ENCODE measurements at regions not wholly inside any gene's neighbourhood (a gene's known extent, or its start where the extent isn't known, plus 50 kb on each side); places are given as distances from the start of the nearest gene placed in this dataset.

DNA sequence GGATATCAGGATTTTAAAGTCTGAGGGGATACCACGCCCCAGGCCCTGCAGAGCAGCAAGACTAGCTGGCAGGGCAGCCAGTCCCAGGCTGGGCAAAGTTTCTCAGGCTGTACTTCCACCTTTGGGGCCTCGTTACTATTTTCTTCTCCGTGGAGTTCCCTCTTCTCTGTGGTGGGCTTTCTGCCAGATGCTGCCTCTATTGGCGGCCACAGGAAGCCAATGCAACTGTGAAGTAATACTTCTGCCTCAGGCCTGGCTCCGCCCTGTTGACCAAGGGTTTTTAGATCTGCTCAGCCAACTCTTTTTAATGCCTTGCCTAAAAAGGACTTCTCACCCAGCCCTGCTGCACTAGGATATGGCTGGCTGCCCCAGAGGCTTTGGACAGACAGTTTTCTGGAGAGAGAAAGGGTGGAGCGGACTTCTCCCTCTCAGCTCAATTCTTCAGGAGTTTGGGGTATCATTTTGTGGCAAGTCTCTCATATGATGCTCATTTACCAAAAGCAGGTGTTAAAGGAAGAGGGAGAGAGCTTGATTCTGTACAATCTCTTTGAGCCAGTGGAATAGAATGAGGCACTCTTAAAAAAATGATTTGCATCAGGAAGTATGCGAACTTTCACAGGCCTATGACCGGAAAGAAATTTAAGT lies 67.4 kb downstream of the HHEX start:
- H2BK5ac ChIP-seq (ENCODE audit: low read depth, low read length, poor library complexity), result no peak overlapping the region
- no peak overlapping the region for H2AFZ ChIP-seq (ENCODE audit: insufficient read depth, low read length, poor library complexity)
- H3K27me3 ChIP-seq (ENCODE audit: insufficient read depth, low read length), result no peaks in the 10 kb centered on the region
- H3K18ac ChIP-seq (ENCODE audit: low read length), result no peak overlapping the region
- H4K91ac ChIP-seq (ENCODE audit: low read depth, low read length), result no peak overlapping the region
- no peaks in the 10 kb centered on the region for H3K79me1 ChIP-seq (ENCODE audit: low read length)
- no peak overlapping the region for H4K8ac ChIP-seq (ENCODE audit: low read depth, low read length)
- DNase-seq, result peak; percentile 9 to 31
- no peak overlapping the region for H3K14ac ChIP-seq (ENCODE audit: low read length)
- H3K4me2 ChIP-seq (ENCODE audit: low read length), result no peak overlapping the region
- H3K4me3 ChIP-seq (ENCODE audit: low read depth, low read length), result no peak overlapping the region
- H3K79me2 ChIP-seq (ENCODE audit: control insufficient read depth, insufficient read depth, low read length, poor library complexity), result no peaks in the 10 kb centered on the region
- H4K12ac ChIP-seq (ENCODE audit: low read depth, low read length), result no peak overlapping the region
- H2BK120ac ChIP-seq (ENCODE audit: insufficient read depth, low read length, poor library complexity), result no peak overlapping the region
- H3K27ac ChIP-seq (ENCODE audit: low read depth, low read length), result no peak overlapping the region
- no peaks in the 10 kb centered on the region for H3K9me3 ChIP-seq (ENCODE audit: insufficient read depth, low read depth, low read length)
- no peak overlapping the region for H3K23ac ChIP-seq (ENCODE audit: low read length)
- no peak overlapping the region for H3K9ac ChIP-seq (ENCODE audit: low read length)
- no peaks in the 10 kb centered on the region for H3K36me3 ChIP-seq (ENCODE audit: control insufficient read depth in 1 of 2, insufficient read depth in 2 of 2, low read length in 2 of 2)
- no peak overlapping the region for H2AK5ac ChIP-seq (ENCODE audit: low read length)
- no peaks in the 10 kb centered on the region for H3K4me1 ChIP-seq (ENCODE audit: control insufficient read depth in 1 of 2, insufficient read depth in 2 of 2, low read length in 2 of 2)
- WGBS (ENCODE audit: extremely low coverage, insufficient coverage, insufficient read length), result no CpG with 5 or more reads among the region's 8 CpGs
- no peak overlapping the region for H2BK12ac ChIP-seq (ENCODE audit: low read length)
- no peak overlapping the region for H3K4ac ChIP-seq (ENCODE audit: low read depth, low read length)

DNA sequence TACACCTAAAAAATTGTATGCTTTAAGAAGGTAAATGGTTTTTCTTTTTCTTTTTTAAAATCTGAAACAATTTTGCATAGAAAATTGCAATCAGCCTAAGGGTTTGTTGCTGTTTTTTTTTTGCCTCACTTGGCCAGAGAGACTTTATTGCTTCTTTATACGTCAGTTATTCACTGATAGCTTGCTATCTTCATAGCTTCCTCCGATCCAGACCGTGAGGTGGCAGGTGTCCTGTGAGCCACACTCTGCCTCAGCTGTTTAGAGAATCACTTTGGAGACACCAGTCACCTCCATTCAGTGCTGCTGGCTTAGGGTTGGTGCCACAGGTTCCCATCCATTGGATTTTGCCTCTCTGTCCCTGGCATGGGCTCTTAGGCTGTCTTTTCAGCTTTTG lies 68.0 kb downstream of the HHEX start:
- Histone ChIP-seq H3K9ac (ENCODE audit: low read length) (no peak overlapping the region), H4K91ac (ENCODE audit: low read depth, low read length) (no peak overlapping the region), H2AFZ (ENCODE audit: insufficient read depth, low read length, poor library complexity) (no peak overlapping the region), H3K4me2 (ENCODE audit: low read length) (no peak overlapping the region), H3K9me3 (ENCODE audit: insufficient read depth, low read depth, low read length) (no peaks in the 10 kb centered on the region), H3K79me2 (ENCODE audit: control insufficient read depth, insufficient read depth, low read length, poor library complexity) (no peaks in the 10 kb centered on the region), H3K14ac (ENCODE audit: low read length) (no peak overlapping the region), H3K23ac (ENCODE audit: low read length) (no peak overlapping the region), H4K12ac (ENCODE audit: low read depth, low read length) (no peak overlapping the region), H4K8ac (ENCODE audit: low read depth, low read length) (no peak overlapping the region), H2BK12ac (ENCODE audit: low read length) (no peak overlapping the region), H3K18ac (ENCODE audit: low read length) (no peak overlapping the region), H3K36me3 (ENCODE audit: control insufficient read depth in 1 of 2, insufficient read depth in 2 of 2, low read length in 2 of 2) (no peaks in the 10 kb centered on the region), H2BK120ac (ENCODE audit: insufficient read depth, low read length, poor library complexity) (no peak overlapping the region), H2BK5ac (ENCODE audit: low read depth, low read length, poor library complexity) (no peak overlapping the region), H3K79me1 (ENCODE audit: low read length) (no peaks in the 10 kb centered on the region), H3K27me3 (ENCODE audit: insufficient read depth, low read length) (no peaks in the 10 kb centered on the region), H3K4me3 (ENCODE audit: low read depth, low read length) (no peak overlapping the region), H3K27ac (ENCODE audit: low read depth, low read length) (no peak overlapping the region), H3K4me1 (ENCODE audit: control insufficient read depth in 1 of 2, insufficient read depth in 2 of 2, low read length in 2 of 2) (no peaks in the 10 kb centered on the region), H3K4ac (ENCODE audit: low read depth, low read length) (no peak overlapping the region), H2AK5ac (ENCODE audit: low read length) (no peak overlapping the region)
- WGBS (ENCODE audit: extremely low coverage, insufficient coverage, insufficient read length), result no CpG with 5 or more reads among the region's 3 CpGs
- DNase-seq, result no peak

DNA sequence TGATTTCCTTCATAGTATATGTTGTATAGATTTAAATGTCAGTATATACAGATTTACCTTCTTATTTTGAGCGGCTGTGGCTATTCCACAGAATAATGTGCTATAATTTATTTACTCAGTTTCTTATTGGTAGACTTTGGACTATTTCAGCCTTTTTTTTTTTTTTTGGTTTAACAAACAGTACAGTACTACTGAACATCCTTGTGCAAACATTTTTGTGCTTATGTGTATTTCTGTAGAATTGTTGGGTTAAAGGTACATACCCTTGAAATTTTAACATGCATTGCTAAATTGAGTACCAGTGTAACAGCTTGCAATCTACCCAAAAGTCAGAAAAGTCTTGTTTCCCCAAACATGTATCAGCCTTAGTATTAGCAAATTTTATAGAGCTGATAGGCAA lies 68.8 kb downstream of the HHEX start:
- Histone ChIP-seq H3K79me1 (ENCODE audit: low read length) (no peaks in the 10 kb centered on the region), H3K36me3 (ENCODE audit: control insufficient read depth in 1 of 2, insufficient read depth in 2 of 2, low read length in 2 of 2) (no peaks in the 10 kb centered on the region), H3K27ac (ENCODE audit: low read depth, low read length) (no peak overlapping the region), H3K4me1 (ENCODE audit: control insufficient read depth in 1 of 2, insufficient read depth in 2 of 2, low read length in 2 of 2) (no peaks in the 10 kb centered on the region), H3K23ac (ENCODE audit: low read length) (no peak overlapping the region), H2BK12ac (ENCODE audit: low read length) (no peak overlapping the region), H4K12ac (ENCODE audit: low read depth, low read length) (no peak overlapping the region), H3K27me3 (ENCODE audit: insufficient read depth, low read length) (no peaks in the 10 kb centered on the region), H3K9me3 (ENCODE audit: insufficient read depth, low read depth, low read length) (no peaks in the 10 kb centered on the region), H2BK5ac (ENCODE audit: low read depth, low read length, poor library complexity) (no peak overlapping the region), H3K4ac (ENCODE audit: low read depth, low read length) (no peak overlapping the region), H2AFZ (ENCODE audit: insufficient read depth, low read length, poor library complexity) (no peak overlapping the region), H3K9ac (ENCODE audit: low read length) (no peak overlapping the region), H3K14ac (ENCODE audit: low read length) (no peak overlapping the region), H2BK120ac (ENCODE audit: insufficient read depth, low read length, poor library complexity) (no peak overlapping the region), H3K18ac (ENCODE audit: low read length) (no peak overlapping the region), H4K8ac (ENCODE audit: low read depth, low read length) (no peak overlapping the region), H2AK5ac (ENCODE audit: low read length) (no peak overlapping the region), H3K79me2 (ENCODE audit: control insufficient read depth, insufficient read depth, low read length, poor library complexity) (no peaks in the 10 kb centered on the region), H3K4me2 (ENCODE audit: low read length) (no peak overlapping the region), H4K91ac (ENCODE audit: low read depth, low read length) (no peak overlapping the region), H3K4me3 (ENCODE audit: low read depth, low read length) (no peak overlapping the region)
- WGBS (ENCODE audit: extremely low coverage, insufficient coverage, insufficient read length), result no CpG with 5 or more reads among the region's 1 CpG
- no peak for DNase-seq

DNA sequence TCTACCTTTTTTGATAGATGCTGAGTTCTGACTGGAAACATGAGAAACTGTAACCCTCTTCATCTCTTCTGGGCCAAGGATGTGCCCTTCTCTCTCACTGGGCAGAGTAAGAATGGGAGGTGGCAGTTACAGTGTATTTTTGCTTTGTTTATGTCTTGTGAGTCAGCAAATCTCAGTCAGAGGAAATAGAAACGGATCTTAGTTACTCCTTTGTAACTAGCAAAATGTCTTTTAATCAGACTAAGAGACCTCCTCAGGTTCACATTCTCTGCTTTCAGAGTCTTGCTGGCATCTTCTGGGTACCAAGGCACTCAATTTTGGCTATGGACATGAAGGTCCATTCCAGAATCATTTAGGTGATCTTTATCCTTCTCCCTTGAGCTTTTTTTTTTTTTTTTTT lies 70.9 kb downstream of the HHEX start:
- H4K12ac ChIP-seq (ENCODE audit: low read depth, low read length), result no peak overlapping the region
- H3K18ac ChIP-seq (ENCODE audit: low read length), result no peak overlapping the region
- H3K23ac ChIP-seq (ENCODE audit: low read length), result no peak overlapping the region
- no peak overlapping the region for H4K8ac ChIP-seq (ENCODE audit: low read depth, low read length)
- no CpG with 5 or more reads among the region's 1 CpG for WGBS (ENCODE audit: extremely low coverage, insufficient coverage, insufficient read length)
- DNase-seq, result no peak
- no peak overlapping the region for H2BK12ac ChIP-seq (ENCODE audit: low read length)
- no peak overlapping the region for H2AFZ ChIP-seq (ENCODE audit: insufficient read depth, low read length, poor library complexity)
- no peak overlapping the region for H2BK5ac ChIP-seq (ENCODE audit: low read depth, low read length, poor library complexity)
- H3K36me3 ChIP-seq (ENCODE audit: control insufficient read depth in 1 of 2, insufficient read depth in 2 of 2, low read length in 2 of 2), result no peaks in the 10 kb centered on the region
- no peak overlapping the region for H3K9ac ChIP-seq (ENCODE audit: low read length)
- no peaks in the 10 kb centered on the region for H3K27me3 ChIP-seq (ENCODE audit: insufficient read depth, low read length)
- no peak overlapping the region for H2AK5ac ChIP-seq (ENCODE audit: low read length)
- no peak overlapping the region for H3K4me2 ChIP-seq (ENCODE audit: low read length)
- H3K4me1 ChIP-seq (ENCODE audit: control insufficient read depth in 1 of 2, insufficient read depth in 2 of 2, low read length in 2 of 2), result no peaks in the 10 kb centered on the region
- H3K4ac ChIP-seq (ENCODE audit: low read depth, low read length), result no peak overlapping the region
- no peaks in the 10 kb centered on the region for H3K9me3 ChIP-seq (ENCODE audit: insufficient read depth, low read depth, low read length)
- H4K91ac ChIP-seq (ENCODE audit: low read depth, low read length), result no peak overlapping the region
- H3K4me3 ChIP-seq (ENCODE audit: low read depth, low read length), result no peak overlapping the region
- no peaks in the 10 kb centered on the region for H3K79me2 ChIP-seq (ENCODE audit: control insufficient read depth, insufficient read depth, low read length, poor library complexity)
- no peak overlapping the region for H2BK120ac ChIP-seq (ENCODE audit: insufficient read depth, low read length, poor library complexity)
- no peaks in the 10 kb centered on the region for H3K79me1 ChIP-seq (ENCODE audit: low read length)
- no peak overlapping the region for H3K27ac ChIP-seq (ENCODE audit: low read depth, low read length)
- no peak overlapping the region for H3K14ac ChIP-seq (ENCODE audit: low read length)

Measured in trophoblast cell (in vitro differentiated cells and primary cell).